H9 (cell line): ENCODE measurements at regions not wholly inside any gene's neighbourhood (a gene's known extent, or its start where the extent isn't known, plus 50 kb on each side); places are given as distances from the start of the nearest gene placed in this dataset.

Source experiments
- DNase-seq: peaks from one replicate; pipeline ENCODE4 v3.0.0-alpha.2; 2017
- H2AFZ ChIP-seq: one replicate; pipeline ENCODE4 v1.6.1; 2013; ENCODE audit warnings: mild to moderate bottlenecking, low read length, control low read depth, moderate library complexity
- H2AK5ac ChIP-seq: 2 replicates; pipeline ENCODE4 v1.6.1; 2013; ENCODE audit warnings: low read length, control low read depth, mixed read lengths; ENCODE audit not compliant: insufficient read length
- H2BK120ac ChIP-seq: one replicate; pipeline ENCODE4 v1.6.1; 2013; ENCODE audit warnings: low read depth, mild to moderate bottlenecking, low read length, control low read depth, inconsistent platforms; ENCODE audit not compliant: poor library complexity, severe bottlenecking
- H2BK12ac ChIP-seq: 2 replicates; pipeline ENCODE4 v1.6.1; 2013; ENCODE audit warnings: low read length, control low read depth, mixed read lengths, low read depth; ENCODE audit not compliant: insufficient read length
- H2BK15ac ChIP-seq: 2 replicates; pipeline ENCODE4 v1.6.1; 2013; ENCODE audit warnings: low read depth, low read length, control low read depth
- H2BK20ac ChIP-seq: one replicate; pipeline ENCODE4 v1.6.1; 2013; ENCODE audit warnings: low read depth, mild to moderate bottlenecking, low read length, control low read depth, inconsistent platforms; ENCODE audit not compliant: poor library complexity, severe bottlenecking
- H2BK5ac ChIP-seq: 2 replicates; pipeline ENCODE4 v1.6.1; 2013; ENCODE audit warnings: low read length, control low read depth, mixed read lengths; ENCODE audit not compliant: insufficient read length
- H3K14ac ChIP-seq: 2 replicates; pipeline ENCODE4 v1.6.1; 2013; ENCODE audit warnings: low read length, control low read depth; ENCODE audit not compliant: insufficient read depth
- H3K18ac ChIP-seq: 2 replicates; pipeline ENCODE4 v1.6.1; 2013; ENCODE audit warnings: low read depth, mild to moderate bottlenecking, mixed read lengths, low read length, control low read depth; ENCODE audit not compliant: insufficient read length
- H3K23ac ChIP-seq: 2 replicates; pipeline ENCODE4 v1.6.1; 2013; ENCODE audit warnings: low read length, control low read depth, mixed read lengths, low read depth; ENCODE audit not compliant: insufficient read length
- H3K23me2 ChIP-seq: 2 replicates; pipeline ENCODE4 v1.6.1; 2013; ENCODE audit warnings: low read depth, mild to moderate bottlenecking, mixed read lengths, low read length, control low read depth; ENCODE audit not compliant: insufficient read length, poor library complexity, severe bottlenecking
- H3K27ac ChIP-seq: 2 replicates; pipeline ENCODE4 v1.5.1; 2013; ENCODE audit warnings: low read length, control low read depth, mixed read lengths, low read depth; ENCODE audit not compliant: insufficient read length
- H3K27me3 ChIP-seq: 2 replicates; pipeline ENCODE4 v1.6.1; 2013; ENCODE audit warnings: low read length, control low read depth, inconsistent platforms; ENCODE audit not compliant: insufficient read depth
- H3K4ac ChIP-seq: 2 replicates; pipeline ENCODE4 v1.6.1; 2013; ENCODE audit warnings: low read depth, mild to moderate bottlenecking, control low read depth, inconsistent platforms, low read length, moderate library complexity
- H3K4me1 ChIP-seq: 2 replicates; pipeline ENCODE4 v1.6.1; 2013; ENCODE audit warnings: low read length, control low read depth, inconsistent platforms; ENCODE audit not compliant: insufficient read depth
- H3K4me2 ChIP-seq: 2 replicates; pipeline ENCODE4 v1.6.1; 2013; ENCODE audit warnings: low read length, control low read depth, mixed read lengths; ENCODE audit not compliant: insufficient read length, insufficient read depth
- H3K56ac ChIP-seq: 2 replicates; pipeline ENCODE4 v1.6.1; 2013; ENCODE audit warnings: low read depth, mild to moderate bottlenecking, mixed read lengths, low read length, control low read depth; ENCODE audit not compliant: insufficient read length
- H3K79me1 ChIP-seq: 2 replicates; pipeline ENCODE4 v1.6.1; 2013; ENCODE audit warnings: low read depth, mild to moderate bottlenecking, moderate library complexity, low read length, control low read depth, inconsistent platforms; ENCODE audit not compliant: insufficient read depth, poor library complexity, severe bottlenecking
- H3K79me2 ChIP-seq: 2 replicates; pipeline ENCODE4 v1.6.1; 2013; ENCODE audit warnings: low read length, control low read depth, inconsistent platforms; ENCODE audit not compliant: insufficient read depth
- H3K9ac ChIP-seq: 2 replicates; pipeline ENCODE4 v1.6.1; 2013; ENCODE audit warnings: low read length, control low read depth, mixed read lengths; ENCODE audit not compliant: insufficient read length; ENCODE audit errors: extremely low read depth
- H3K9me3 ChIP-seq: one replicate; pipeline ENCODE4 v1.6.1; 2013; ENCODE audit warnings: low read depth, low read length, inconsistent platforms; ENCODE audit not compliant: control insufficient read depth
- H3T11ph ChIP-seq: one replicate; pipeline ENCODE4 v1.6.1; 2013; ENCODE audit warnings: mild to moderate bottlenecking, low read length, control low read depth, inconsistent platforms
- H4K20me1 ChIP-seq: one replicate; pipeline ENCODE4 v1.6.1; 2013; ENCODE audit not compliant: control insufficient read depth, insufficient read length, insufficient read depth
- H4K5ac ChIP-seq: 2 replicates; pipeline ENCODE4 v1.6.1; 2013; ENCODE audit warnings: low read depth, mild to moderate bottlenecking, mixed read lengths, low read length, control low read depth; ENCODE audit not compliant: insufficient read length
- H4K8ac ChIP-seq: replicated peaks from 2 replicates; pipeline ENCODE4 v1.6.1; 2013; ENCODE audit warnings: low read length, control low read depth, mixed read lengths, low read depth; ENCODE audit not compliant: insufficient read length
- H4K91ac ChIP-seq: 2 replicates; pipeline ENCODE4 v1.6.1; 2013; ENCODE audit warnings: low read depth, mild to moderate bottlenecking, moderate library complexity, mixed read lengths, low read length, control low read depth; ENCODE audit not compliant: insufficient read length
- H3K27ac Mint-ChIP-seq, 3 experiments: 2 replicates in 2 of 3; 3 replicates in 1 of 3; pipeline ENCODE4 v1.8.0; 2020 to 2021; ENCODE audit warnings: mixed read lengths in 3 of 3, mild to moderate bottlenecking in 1 of 3, moderate library complexity in 1 of 3
- H3K27me3 Mint-ChIP-seq: 2 replicates; pipeline ENCODE4 v1.8.0; 2021; ENCODE audit warnings: low read depth, mild to moderate bottlenecking, moderate library complexity, mixed read lengths
- H3K36me3 Mint-ChIP-seq, 3 experiments: 2 replicates in 2 of 3; 3 replicates in 1 of 3; pipeline ENCODE4 v1.8.0; 2020 to 2021; ENCODE audit warnings: low read depth in 3 of 3, mixed read lengths in 3 of 3; ENCODE audit not compliant: insufficient read depth in 1 of 3
- H3K4me1 Mint-ChIP-seq, 2 experiments: 2 replicates each; pipeline ENCODE4 v1.8.0; 2020; ENCODE audit warnings: mixed read lengths in 2 of 2
- H3K4me3 Mint-ChIP-seq, 2 experiments: 2 replicates in 1 of 2; 3 replicates in 1 of 2; pipeline ENCODE4 v1.8.0; 2020 to 2021; ENCODE audit warnings: mild to moderate bottlenecking in 2 of 2, mixed read lengths in 2 of 2, moderate library complexity in 1 of 2
- H3K9me3 Mint-ChIP-seq, 2 experiments: 2 replicates in 1 of 2; 3 replicates in 1 of 2; pipeline ENCODE4 v1.8.0; 2020; ENCODE audit warnings: mild to moderate bottlenecking in 2 of 2, mixed read lengths in 2 of 2, moderate library complexity in 1 of 2
- WGBS: extraction: QIAGEN DNeasy Blood & Tissue Kit; methylation state at CpG from one replicate; pipeline ENCODE4 v1.1.7; 2013; ENCODE audit warnings: missing lambda C conversion rate, low lambda C conversion rate, mixed read lengths; ENCODE audit not compliant: insufficient read length; ENCODE audit errors: extremely low coverage; 5-methylcytosine and 5-hydroxymethylcytosine counted together
- TF ChIP-seq, protein P1 (sequence below): fragments of 200-600 bp; sonication (generic); conservative IDR thresholded peaks from 3 replicates; pipeline ENCODE4 v1.8.0; 2021; ENCODE audit warnings: antibody characterized with exemption, mild to moderate bottlenecking

GRCh38 chr7:125436220-125436619 is 506.6 kb upstream of the POT1 start:
- whole genome bisulfite sequencing, result no CpG with 5 or more reads among the region's 1 CpG
- H3K27me3 Mint-ChIP-seq, result no peaks in the 10 kb centered on the region

More at GRCh38 chr7:125436220-125436619, 506.6 kb upstream of the POT1 start:
- Histone ChIP-seq H2BK20ac (no peak overlapping the region), H2BK120ac (no peak overlapping the region), H3K9ac (no peak overlapping the region), H2BK5ac (no peak overlapping the region), H3K79me1 (no peaks in the 10 kb centered on the region), H4K91ac (no peak overlapping the region), H3T11ph (no peak overlapping the region), H4K5ac (no peak overlapping the region), H3K27ac (no peak overlapping the region), H3K23me2 (no peaks in the 10 kb centered on the region), H3K79me2 (no peaks in the 10 kb centered on the region), H3K23ac (no peak overlapping the region), H2AK5ac (no peak overlapping the region), H3K4me2 (no peak overlapping the region), H2BK12ac (no peak overlapping the region), H2AFZ (no peak overlapping the region), H3K4ac (no peak overlapping the region), H3K56ac (no peak overlapping the region), H4K20me1 (no peaks in the 10 kb centered on the region), H3K9me3 (no peaks in the 10 kb centered on the region), H3K27me3 (no peaks in the 10 kb centered on the region), H4K8ac (no peak overlapping the region), H3K18ac (no peak overlapping the region), H2BK15ac (no peak overlapping the region), H3K14ac (no peak overlapping the region), H3K4me1 (no peaks in the 10 kb centered on the region)
- no peak for DNase-seq
- no peak overlapping the region for H3K4me3 Mint-ChIP-seq
- no peaks in the 10 kb centered on the region for H3K36me3 Mint-ChIP-seq
- no peaks in the 10 kb centered on the region for H3K4me1 Mint-ChIP-seq
- no peaks in the 10 kb centered on the region for H3K9me3 Mint-ChIP-seq
- TF ChIP-seq, protein P1, sequence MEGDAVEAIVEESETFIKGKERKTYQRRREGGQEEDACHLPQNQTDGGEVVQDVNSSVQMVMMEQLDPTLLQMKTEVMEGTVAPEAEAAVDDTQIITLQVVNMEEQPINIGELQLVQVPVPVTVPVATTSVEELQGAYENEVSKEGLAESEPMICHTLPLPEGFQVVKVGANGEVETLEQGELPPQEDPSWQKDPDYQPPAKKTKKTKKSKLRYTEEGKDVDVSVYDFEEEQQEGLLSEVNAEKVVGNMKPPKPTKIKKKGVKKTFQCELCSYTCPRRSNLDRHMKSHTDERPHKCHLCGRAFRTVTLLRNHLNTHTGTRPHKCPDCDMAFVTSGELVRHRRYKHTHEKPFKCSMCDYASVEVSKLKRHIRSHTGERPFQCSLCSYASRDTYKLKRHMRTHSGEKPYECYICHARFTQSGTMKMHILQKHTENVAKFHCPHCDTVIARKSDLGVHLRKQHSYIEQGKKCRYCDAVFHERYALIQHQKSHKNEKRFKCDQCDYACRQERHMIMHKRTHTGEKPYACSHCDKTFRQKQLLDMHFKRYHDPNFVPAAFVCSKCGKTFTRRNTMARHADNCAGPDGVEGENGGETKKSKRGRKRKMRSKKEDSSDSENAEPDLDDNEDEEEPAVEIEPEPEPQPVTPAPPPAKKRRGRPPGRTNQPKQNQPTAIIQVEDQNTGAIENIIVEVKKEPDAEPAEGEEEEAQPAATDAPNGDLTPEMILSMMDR, result no peak
- H3K27ac Mint-ChIP-seq, result no peak overlapping the region
